ENCODE measurements at regions not wholly inside any gene's neighbourhood (a gene's known extent, or its start where the extent isn't known, plus 50 kb on each side); places are given as distances from the start of the nearest gene placed in this dataset.

DNA sequence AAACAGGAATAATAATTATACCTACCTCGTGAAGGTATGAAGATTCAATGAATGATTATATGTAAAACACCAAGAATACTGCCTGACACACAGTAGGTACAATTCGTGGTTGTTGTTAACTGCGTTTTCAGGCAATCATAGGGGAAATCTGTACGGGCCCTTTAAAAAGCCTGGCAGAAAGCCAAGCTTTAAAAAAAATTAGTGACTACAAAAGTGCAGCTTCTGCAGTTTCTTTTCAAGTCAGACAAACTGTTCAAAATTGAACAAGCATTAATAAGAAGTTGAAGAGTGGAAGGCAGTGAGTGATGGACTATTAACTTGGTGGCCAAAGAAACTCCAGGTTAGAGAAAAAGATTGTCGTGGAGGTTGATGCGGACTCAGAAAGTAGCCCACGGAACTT is 85.9 kb upstream of the TRIO start:
- TF ChIP-seq, protein P1, sequence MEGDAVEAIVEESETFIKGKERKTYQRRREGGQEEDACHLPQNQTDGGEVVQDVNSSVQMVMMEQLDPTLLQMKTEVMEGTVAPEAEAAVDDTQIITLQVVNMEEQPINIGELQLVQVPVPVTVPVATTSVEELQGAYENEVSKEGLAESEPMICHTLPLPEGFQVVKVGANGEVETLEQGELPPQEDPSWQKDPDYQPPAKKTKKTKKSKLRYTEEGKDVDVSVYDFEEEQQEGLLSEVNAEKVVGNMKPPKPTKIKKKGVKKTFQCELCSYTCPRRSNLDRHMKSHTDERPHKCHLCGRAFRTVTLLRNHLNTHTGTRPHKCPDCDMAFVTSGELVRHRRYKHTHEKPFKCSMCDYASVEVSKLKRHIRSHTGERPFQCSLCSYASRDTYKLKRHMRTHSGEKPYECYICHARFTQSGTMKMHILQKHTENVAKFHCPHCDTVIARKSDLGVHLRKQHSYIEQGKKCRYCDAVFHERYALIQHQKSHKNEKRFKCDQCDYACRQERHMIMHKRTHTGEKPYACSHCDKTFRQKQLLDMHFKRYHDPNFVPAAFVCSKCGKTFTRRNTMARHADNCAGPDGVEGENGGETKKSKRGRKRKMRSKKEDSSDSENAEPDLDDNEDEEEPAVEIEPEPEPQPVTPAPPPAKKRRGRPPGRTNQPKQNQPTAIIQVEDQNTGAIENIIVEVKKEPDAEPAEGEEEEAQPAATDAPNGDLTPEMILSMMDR (IDR thresholded peaks at IDR 0.05), result no peak
- TF ChIP-seq EP300 (IDR thresholded peaks at IDR 0.05), result no peak
- TF ChIP-seq POLR2AphosphoS5 (IDR thresholded peaks at IDR 0.05), result no peak
- no peak for TF ChIP-seq POLR2A (IDR thresholded peaks at IDR 0.05)
